HG02885 (cell line): ENCODE measurements at regions not wholly inside any gene's neighbourhood (a gene's known extent, or its start where the extent isn't known, plus 50 kb on each side); places are given as distances from the start of the nearest gene placed in this dataset.
A peak's percentile ranks its signal among the peaks of the same experiment; 100 is the strongest.

ENCODE experiments used
- ATAC-seq: cut with Tn5 transposase; IDR thresholded peaks from one replicate; pipeline ENCODE4 v1.9.1; 2021; ENCODE audit warnings: mild to moderate bottlenecking; ENCODE audit not compliant: unreplicated experiment, poor library complexity

- no peak for ATAC-seq
These were observed 133.8 kb downstream of the GMNC start for GRCh38 chr3:190728574-190729246.

GRCh38 chr3:190722181-190722905 lies 140.2 kb downstream of the GMNC start:
- ATAC-seq: no peak

- peak; percentile 97 for ATAC-seq
These were observed 141.2 kb downstream of the GMNC start for GRCh38 chr3:190721330-190721729.

GRCh38 chr3:190718671-190719070 lies 143.8 kb downstream of the GMNC start:
- ATAC-seq: no peak

- ATAC-seq: no peak
These were observed 144.4 kb downstream of the GMNC start for GRCh38 chr3:190718097-190718496.

GRCh38 chr3:190716961-190717360 lies 145.5 kb downstream of the GMNC start:
- no peak for ATAC-seq

- ATAC-seq: no peak
These were observed 146.3 kb downstream of the GMNC start for GRCh38 chr3:190716211-190716610.

GRCh38 chr3:190710723-190711122 lies 151.8 kb downstream of the GMNC start:
- no peak for ATAC-seq

- no peak for ATAC-seq
These were observed 153.1 kb downstream of the GMNC start for GRCh38 chr3:190709351-190709773.
